IMR-90 (cell line): ENCODE measurements at regions not wholly inside any gene's neighbourhood (a gene's known extent, or its start where the extent isn't known, plus 50 kb on each side); places are given as distances from the start of the nearest gene placed in this dataset.
A peak's percentile ranks its signal among the peaks of the same experiment; 100 is the strongest.

Experiments
- ATAC-seq: fragments of 200-7000 bp; cut with Tn5 transposase; 2 replicates; pipeline ENCODE4 v1.9.1; 2020; ENCODE audit warnings: low read depth, mild to moderate bottlenecking, moderate library complexity
- BruUV-seq: library from RNA; stranded (reverse); fragments of 400-500 nt; replicated peaks from 2 replicates; lab custom pipeline; 2021; lab: Mats Ljungman, UMichigan
- CTCF ChIA-PET: fragments of 300-600 bp; formaldehyde crosslinking; extraction: SDS; loops from one replicate; lab custom pipeline; 2021; ENCODE audit warnings: antibody characterized with exemption; lab: Yijun Ruan, JAX
- POLR2A ChIA-PET: fragments of 300-600 bp; sonication (Branson Sonifier 250); formaldehyde crosslinking; loops from one replicate; lab custom pipeline; 2022; ENCODE audit warnings: antibody characterized with exemption; ENCODE audit not compliant: unreplicated experiment; lab: Charles Lee
- DNase-seq: peaks from one replicate; pipeline ENCODE4 v3.0.0; 2013
- H2AFZ ChIP-seq: replicated peaks from 2 replicates; pipeline ENCODE3; 2013; ENCODE audit warnings: low read length, mild to moderate bottlenecking; ENCODE audit not compliant: poor library complexity
- H2AK5ac ChIP-seq: 2 replicates; pipeline ENCODE4 v1.6.1; 2013; ENCODE audit warnings: low read depth, low read length, inconsistent platforms
- H2AK9ac ChIP-seq: replicated peaks from 2 replicates; pipeline ENCODE3; 2013; ENCODE audit warnings: mild to moderate bottlenecking, low read depth, low read length, moderate library complexity; ENCODE audit not compliant: poor library complexity
- H2BK120ac ChIP-seq: 2 replicates; pipeline ENCODE4 v1.6.1; 2013; ENCODE audit warnings: low read depth, low read length, inconsistent platforms
- H2BK15ac ChIP-seq: 3 replicates; pipeline ENCODE4 v1.6.1; 2013; ENCODE audit warnings: low read depth, low read length, inconsistent platforms
- H2BK20ac ChIP-seq: 2 replicates; pipeline ENCODE4 v1.6.1; 2013; ENCODE audit warnings: low read depth, mild to moderate bottlenecking, inconsistent platforms, low read length, moderate library complexity
- H2BK5ac ChIP-seq: 2 replicates; pipeline ENCODE4 v1.6.1; 2013; ENCODE audit warnings: mild to moderate bottlenecking, low read depth, low read length, inconsistent platforms; ENCODE audit not compliant: poor library complexity, severe bottlenecking
- H3K14ac ChIP-seq: replicated peaks from 2 replicates; pipeline ENCODE4 v1.6.1; 2013; ENCODE audit warnings: low read depth, low read length, inconsistent platforms
- H3K18ac ChIP-seq: 2 replicates; pipeline ENCODE4 v1.6.1; 2013; ENCODE audit warnings: low read depth, low read length, control low read depth
- H3K23ac ChIP-seq: 2 replicates; pipeline ENCODE4 v1.6.1; 2013; ENCODE audit warnings: low read depth, low read length, inconsistent platforms
- H3K27ac ChIP-seq: 2 replicates; pipeline ENCODE4 v1.5.1; 2013; ENCODE audit warnings: mild to moderate bottlenecking, control low read depth, low read length; ENCODE audit not compliant: insufficient read depth
- H3K27me3 ChIP-seq: 2 replicates; pipeline ENCODE4 v1.6.1; 2013; ENCODE audit warnings: low read length; ENCODE audit not compliant: control insufficient read depth, insufficient read depth
- H3K36me3 ChIP-seq: 2 replicates; pipeline ENCODE4 v1.6.1; 2013; ENCODE audit warnings: low read length, mixed read lengths; ENCODE audit not compliant: control insufficient read depth, insufficient read depth
- H3K4ac ChIP-seq: 2 replicates; pipeline ENCODE4 v1.6.1; 2013; ENCODE audit warnings: low read depth, low read length, inconsistent platforms
- H3K4me1 ChIP-seq: 2 replicates; pipeline ENCODE4 v1.6.1; 2013; ENCODE audit warnings: low read length, mixed read lengths; ENCODE audit not compliant: control insufficient read depth, insufficient read depth
- H3K4me2 ChIP-seq: 2 replicates; pipeline ENCODE4 v1.6.1; 2013; ENCODE audit warnings: low read depth, mild to moderate bottlenecking, control low read depth, low read length, moderate library complexity
- H3K4me3 ChIP-seq: 2 replicates; pipeline ENCODE4 v1.5.1; 2013; ENCODE audit warnings: low read depth, mild to moderate bottlenecking, control low read depth, low read length, moderate library complexity; ENCODE audit not compliant: insufficient read depth
- H3K56ac ChIP-seq: 2 replicates; pipeline ENCODE4 v1.6.1; 2013; ENCODE audit warnings: low read length, inconsistent platforms; ENCODE audit not compliant: insufficient read depth; ENCODE audit errors: extremely low read depth
- H3K79me1 ChIP-seq, 2 experiments: 2 replicates each; pipeline ENCODE4 v1.6.1; 2013; ENCODE audit warnings: low read length in 2 of 2, inconsistent platforms in 1 of 2, low read depth in 1 of 2
- H3K9ac ChIP-seq: 2 replicates; pipeline ENCODE4 v1.6.1; 2013; ENCODE audit warnings: low read depth, low read length, control low read depth
- H3K9me1 ChIP-seq: 2 replicates; pipeline ENCODE4 v1.6.1; 2013; ENCODE audit warnings: low read length, inconsistent platforms; ENCODE audit not compliant: insufficient read depth
- H3K9me3 ChIP-seq: 2 replicates; pipeline ENCODE4 v1.6.1; 2013; ENCODE audit warnings: low read length; ENCODE audit not compliant: control insufficient read depth, insufficient read depth
- H4K20me1 ChIP-seq: 2 replicates; pipeline ENCODE4 v1.6.1; 2013; ENCODE audit warnings: low read length, inconsistent platforms; ENCODE audit not compliant: insufficient read depth
- H4K5ac ChIP-seq: 2 replicates; pipeline ENCODE4 v1.6.1; 2013; ENCODE audit warnings: mild to moderate bottlenecking, low read depth, low read length, control low read depth
- H4K8ac ChIP-seq, 2 experiments: 2 replicates each; pipeline ENCODE4 v1.6.1; 2013; ENCODE audit warnings: low read depth in 2 of 2, low read length in 2 of 2, control low read depth in 1 of 2, inconsistent platforms in 1 of 2
- H4K91ac ChIP-seq: 2 replicates; pipeline ENCODE4 v1.6.1; 2013; ENCODE audit warnings: low read depth, low read length, inconsistent platforms; ENCODE audit not compliant: insufficient read depth
- BHLHE40 ChIP-seq: fragments of 150-350 bp; IDR thresholded peaks from 2 replicates; pipeline ENCODE4 v1.6.1; 2016; ENCODE audit warnings: mild to moderate bottlenecking, low read depth, low read length
- CHD1 ChIP-seq: IDR thresholded peaks from 2 replicates; pipeline ENCODE4 v1.6.1; 2012; ENCODE audit warnings: low read depth, low read length, improper control_type of control experiment
- FOS ChIP-seq: fragments of 150-350 bp; IDR thresholded peaks from 2 replicates; pipeline ENCODE4 v1.6.1; 2016; ENCODE audit warnings: low read depth, low read length
- MAFK ChIP-seq: IDR thresholded peaks from 2 replicates; pipeline ENCODE4 v1.6.1; 2012; ENCODE audit warnings: low read depth, low read length, improper control_type of control experiment
- MAZ ChIP-seq: IDR thresholded peaks from 2 replicates; pipeline ENCODE4 v1.6.1; 2012; ENCODE audit warnings: low read depth, mild to moderate bottlenecking, low read length, improper control_type of control experiment, moderate library complexity, borderline replicate concordance
- NFE2L2 ChIP-seq: fragments of 150-350 bp; IDR thresholded peaks from 2 replicates; pipeline ENCODE4 v1.6.1; 2016; ENCODE audit warnings: low read depth, mild to moderate bottlenecking, low read length
- POLR2A ChIP-seq: IDR thresholded peaks from 2 replicates; pipeline ENCODE4 v1.6.1; 2012; ENCODE audit warnings: mild to moderate bottlenecking, low read depth, low read length
- RAD21 ChIP-seq: IDR thresholded peaks from 2 replicates; pipeline ENCODE4 v1.6.1; 2012; ENCODE audit warnings: low read length, improper control_type of control experiment
- RCOR1 ChIP-seq: IDR thresholded peaks from 2 replicates; pipeline ENCODE4 v1.6.1; 2012; ENCODE audit warnings: mild to moderate bottlenecking, low read length, improper control_type of control experiment; ENCODE audit not compliant: insufficient replicate concordance
- RFX5 ChIP-seq: IDR thresholded peaks from 2 replicates; pipeline ENCODE4 v1.8.0; 2012; ENCODE audit warnings: low read depth, mild to moderate bottlenecking, low read length, moderate library complexity
- SMC3 ChIP-seq: fragments of 150-350 bp; IDR thresholded peaks from 2 replicates; pipeline ENCODE4 v1.6.1; 2016; ENCODE audit warnings: low read depth, mild to moderate bottlenecking, antibody characterized with exemption, low read length, moderate library complexity
- whole genome bisulfite sequencing, 2 experiments: methylation state at CpG; one replicate each; pipeline versions ENCODE4 v1.1.5 to v1.1.7; 2013; ENCODE audit warnings: missing lambda C conversion rate in 2 of 2; ENCODE audit not compliant: insufficient read length in 1 of 2; ENCODE audit errors: extremely low coverage in 2 of 2; 5-methylcytosine and 5-hydroxymethylcytosine counted together
- dilution Hi-C: fragments of 300-500 bp; cut with HindIII; formaldehyde crosslinking; loops from one replicate; pipeline ENCODE4 v1.14.3; 2018; ENCODE audit warnings: low sequenced_read_pairs; ENCODE audit not compliant: unreplicated experiment
- in situ Hi-C: fragments of 300-500 bp; cut with MboI; formaldehyde crosslinking; loops from 3 replicates; pipeline ENCODE4 v1.14.3; 2019; ENCODE audit warnings: low sequenced_read_pairs, inconsistent platforms, mixed read lengths
- intact Hi-C: fragments of 100-400 bp; cut with micrococcal nuclease; formaldehyde crosslinking; loops from 2 replicates; pipeline ENCODE4 v1.10.0; 2022

- H3K4me2 ChIP-seq: no peak overlapping the region
- BruUV-seq: no TSS peak
- DNase-seq (no peak), ATAC-seq (no peak)
- H2AFZ ChIP-seq: no peak overlapping the region
- no peak overlapping the region for H3K14ac ChIP-seq
- H2BK5ac ChIP-seq: no peak overlapping the region
- 0 out of 4 replicates have a peak, but pooled peaks cover 0 to 6% of the 10 kb centered on the region in 2 experiments for H3K79me1 ChIP-seq
- peaks cover 11% of the 10 kb centered on the region for H3K4me1 ChIP-seq
- H3K18ac ChIP-seq: no peak overlapping the region
- no peak overlapping the region for H4K91ac ChIP-seq
- no peaks in the 10 kb centered on the region for H4K20me1 ChIP-seq
- no peak overlapping the region for H3K56ac ChIP-seq
- in situ Hi-C loops: no loop called here
- intact Hi-C loops: loop anchor here (10.0 kb wide), 1 partner anchor 278 kb away; no protein-coding TSS in a partner anchor
- ChIA-PET POLR2A (no interaction called here), CTCF (no interaction called here)
- H2BK15ac ChIP-seq: no peak overlapping the region
- H3K4me3 ChIP-seq: no peak overlapping the region
- H3K27me3 ChIP-seq: no peaks in the 10 kb centered on the region
- no peak overlapping the region for H3K23ac ChIP-seq
- no peak overlapping the region for H2BK20ac ChIP-seq
- H2AK9ac ChIP-seq: no peak overlapping the region
- H3K27ac ChIP-seq: no peak overlapping the region
- H2BK120ac ChIP-seq: 0 out of 2 replicates have a peak overlapping the region, but pooled peaks have one; percentile 91
- H3K9me3 ChIP-seq: no peaks in the 10 kb centered on the region
- WGBS, 2 experiments: 90% methylated on average over 2 of the region's 16 CpGs; no CpG with 5 or more reads in 1 of the 2 experiments
- no peak overlapping the region for H4K5ac ChIP-seq
- no peak for TF ChIP-seq MAFK
- no peak for TF ChIP-seq MAZ
- TF ChIP-seq RFX5: no peak
- TF ChIP-seq CHD1: no peak
- no peak for TF ChIP-seq SMC3
- no peak for TF ChIP-seq FOS
- TF ChIP-seq RAD21: no peak
- no peak for TF ChIP-seq POLR2A
- no peak for TF ChIP-seq NFE2L2
- TF ChIP-seq RCOR1: no peak
- no peak for TF ChIP-seq BHLHE40
- dilution Hi-C loops: no loop called here
- H3K4ac ChIP-seq: no peak overlapping the region; the same call in 1 of the 2 replicates
- no peak overlapping the region for H4K8ac ChIP-seq
- H2AK5ac ChIP-seq: no peak overlapping the region
- H3K36me3 ChIP-seq: no peaks in the 10 kb centered on the region
- H3K9me1 ChIP-seq: peaks cover 12% of the 10 kb centered on the region
- no peak overlapping the region for H3K9ac ChIP-seq
Observed at GRCh38 chr5:142432369-142432863, 107.6 kb upstream of the SPRY4 start.
